Astrocyte (in vitro differentiated cells and primary cell): ENCODE measurements at regions not wholly inside any gene's neighbourhood (a gene's known extent, or its start where the extent isn't known, plus 50 kb on each side); places are given as distances from the start of the nearest gene placed in this dataset.

ENCODE experiments used
- DNase-seq: peaks from one replicate; pipeline ENCODE4 v3.0.0-alpha.2; 2010; ENCODE audit warnings: low read depth
- FAIRE-seq: peaks from 2 replicates; lab custom pipeline; 2011; peaks lifted over from hg19 to GRCh38; lab: Jason Lieb, UNC
- H2AFZ ChIP-seq: 2 replicates; pipeline ENCODE4 v1.6.0; 2012; ENCODE audit warnings: low read depth, low read length, inconsistent platforms
- H3K27ac ChIP-seq: 2 replicates; pipeline ENCODE4 v1.5.1; 2011; ENCODE audit warnings: low read depth, low read length, inconsistent platforms
- H3K27me3 ChIP-seq: 2 replicates; pipeline ENCODE4 v1.6.0; 2011; ENCODE audit warnings: low read length, inconsistent platforms; ENCODE audit not compliant: insufficient read depth
- H3K36me3 ChIP-seq: 2 replicates; pipeline ENCODE4 v1.5.1; 2011; ENCODE audit warnings: low read length, inconsistent platforms; ENCODE audit not compliant: insufficient read depth
- H3K4me1 ChIP-seq: 2 replicates; pipeline ENCODE4 v1.5.1; 2011; ENCODE audit warnings: low read length, inconsistent platforms; ENCODE audit not compliant: insufficient read depth
- H3K4me2 ChIP-seq: 2 replicates; pipeline ENCODE4 v1.6.0; 2012; ENCODE audit warnings: low read length, inconsistent platforms
- H3K4me3 ChIP-seq: 2 replicates; pipeline ENCODE4 v1.5.1; 2011; ENCODE audit warnings: low read depth, mild to moderate bottlenecking, low read length, inconsistent platforms; ENCODE audit not compliant: insufficient read depth
- H3K79me2 ChIP-seq: 2 replicates; pipeline ENCODE4 v1.6.0; 2012; ENCODE audit warnings: mild to moderate bottlenecking, low read length, inconsistent platforms; ENCODE audit not compliant: insufficient read depth
- H3K9ac ChIP-seq: 2 replicates; pipeline ENCODE4 v1.6.0; 2012; ENCODE audit warnings: mild to moderate bottlenecking, low read length, inconsistent platforms
- H3K9me3 ChIP-seq: 2 replicates; pipeline ENCODE4 v1.5.1; 2012; ENCODE audit warnings: low read depth, mild to moderate bottlenecking, low read length, inconsistent platforms; ENCODE audit not compliant: insufficient read depth
- H4K20me1 ChIP-seq: 2 replicates; pipeline ENCODE4 v1.6.0; 2012; ENCODE audit warnings: low read length, inconsistent platforms; ENCODE audit not compliant: insufficient read depth
- H3K27ac Mint-ChIP-seq: one replicate; pipeline ENCODE4 v1.8.0; 2021; ENCODE audit warnings: mild to moderate bottlenecking, mixed read lengths; ENCODE audit not compliant: unreplicated experiment
- H3K27me3 Mint-ChIP-seq: one replicate; pipeline ENCODE4 v1.8.0; 2021; ENCODE audit warnings: low read depth, mixed read lengths; ENCODE audit not compliant: unreplicated experiment
- H3K36me3 Mint-ChIP-seq: one replicate; pipeline ENCODE4 v1.8.0; 2021; ENCODE audit warnings: low read depth, mixed read lengths; ENCODE audit not compliant: unreplicated experiment
- H3K4me1 Mint-ChIP-seq: one replicate; pipeline ENCODE4 v1.8.0; 2021; ENCODE audit warnings: low read depth, mixed read lengths; ENCODE audit not compliant: unreplicated experiment
- H3K4me3 Mint-ChIP-seq: one replicate; pipeline ENCODE4 v1.8.0; 2021; ENCODE audit warnings: mild to moderate bottlenecking, moderate library complexity, mixed read lengths; ENCODE audit not compliant: unreplicated experiment
- H3K9me3 Mint-ChIP-seq: one replicate; pipeline ENCODE4 v1.8.0; 2021; ENCODE audit warnings: mild to moderate bottlenecking, mixed read lengths; ENCODE audit not compliant: unreplicated experiment
- CTCF ChIP-seq: IDR thresholded peaks from 2 replicates; pipeline ENCODE4 v1.5.1; 2011; ENCODE audit warnings: low read depth, mild to moderate bottlenecking, inconsistent platforms, low read length, moderate library complexity; ENCODE audit not compliant: insufficient read depth
- EZH2 ChIP-seq: IDR thresholded peaks from 2 replicates; pipeline ENCODE4 v1.6.1; 2012; ENCODE audit warnings: mild to moderate bottlenecking, low read length, inconsistent platforms; ENCODE audit not compliant: insufficient read depth

DNA sequence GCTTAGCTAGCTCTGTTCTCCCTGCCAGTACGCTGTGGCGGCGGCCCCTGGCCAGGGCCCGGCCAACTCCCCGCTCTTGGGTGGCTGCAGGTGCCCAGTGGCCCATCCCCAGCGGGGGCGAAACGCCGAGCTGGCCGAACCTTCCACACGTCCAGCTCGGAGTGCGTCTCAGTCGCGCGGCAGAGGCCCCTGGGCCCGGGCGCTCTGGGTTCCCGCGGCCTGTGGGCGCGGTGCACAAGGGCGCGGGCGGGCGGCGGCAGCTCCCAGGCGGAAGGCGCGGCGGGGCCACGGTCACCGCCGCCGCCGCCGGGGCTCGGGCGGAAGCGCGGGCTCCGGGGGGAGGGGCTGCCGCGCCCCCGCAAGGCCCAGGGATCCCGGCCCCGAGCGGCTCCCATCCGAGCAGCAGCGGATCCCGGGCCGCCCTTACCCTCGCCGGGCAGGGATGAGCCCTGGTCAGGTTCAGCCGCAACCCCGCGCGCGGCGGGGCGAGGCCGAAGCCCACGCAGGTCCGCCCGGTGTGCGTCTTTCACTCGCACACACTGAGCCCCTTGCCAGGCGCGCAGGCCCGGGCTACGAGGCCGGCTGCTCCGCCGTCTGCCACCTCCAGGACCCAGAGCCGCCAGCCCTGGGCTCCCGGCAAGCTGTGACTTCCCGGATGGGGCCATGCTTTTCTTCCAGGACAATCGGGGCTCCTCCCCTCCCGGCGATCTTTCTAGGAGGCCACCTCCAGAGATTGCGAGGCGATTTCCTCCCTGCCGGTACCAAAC, 54.2 kb downstream of the CCDC54 start:
- Mint-ChIP-seq H3K27ac (peak overlapping the region; percentile 95), H3K36me3 (peaks cover 2% of the 10 kb centered on the region)

GRCh38 chr3:107432013-107432515, 54.8 kb downstream of the CCDC54 start:
- H3K27ac ChIP-seq: peak overlapping the region; percentile 78
- H3K36me3 Mint-ChIP-seq: peaks cover 2% of the 10 kb centered on the region

More for the DNA sequence above, 54.2 kb downstream of the CCDC54 start:
- Histone ChIP-seq H3K4me1 (peaks cover 7% of the 10 kb centered on the region), H3K9me3 (no peaks in the 10 kb centered on the region), H3K27ac (peak overlapping the region; percentile 78), H3K9ac (peak overlapping the region; percentile 80), H3K27me3 (no peaks in the 10 kb centered on the region), H3K36me3 (no peaks in the 10 kb centered on the region), H2AFZ (peak overlapping the region; percentile 92), H3K4me2 (peak overlapping the region; percentile 91), H4K20me1 (no peaks in the 10 kb centered on the region), H3K4me3 (peak overlapping the region; percentile 71), H3K79me2 (no peaks in the 10 kb centered on the region)
- DNase-seq: peak; percentile 59
- TF ChIP-seq EZH2 (no peak), CTCF (no peak)
- Mint-ChIP-seq H3K9me3 (no peaks in the 10 kb centered on the region), H3K4me3 (peak overlapping the region; percentile 93), H3K27me3 (no peaks in the 10 kb centered on the region), H3K4me1 (peaks cover 4% of the 10 kb centered on the region)
- FAIRE-seq: no peak

More at GRCh38 chr3:107432013-107432515, 54.8 kb downstream of the CCDC54 start:
- Mint-ChIP-seq H3K4me3 (peak overlapping the region; percentile 93), H3K4me1 (peaks cover 4% of the 10 kb centered on the region), H3K9me3 (no peaks in the 10 kb centered on the region), H3K27ac (peak overlapping the region; percentile 95), H3K27me3 (no peaks in the 10 kb centered on the region)
- Histone ChIP-seq H3K9me3 (no peaks in the 10 kb centered on the region), H4K20me1 (no peaks in the 10 kb centered on the region), H3K4me2 (peak overlapping the region; percentile 91), H2AFZ (peak overlapping the region; percentile 79), H3K4me3 (peak overlapping the region; percentile 71), H3K79me2 (no peaks in the 10 kb centered on the region), H3K9ac (peak overlapping the region; percentile 80), H3K27me3 (no peaks in the 10 kb centered on the region), H3K36me3 (no peaks in the 10 kb centered on the region), H3K4me1 (peaks cover 7% of the 10 kb centered on the region)
- FAIRE-seq: peak; percentile 29
- peak; percentile 16 for DNase-seq
- TF ChIP-seq EZH2 (no peak), CTCF (no peak)
